ENCODE measurements at regions not wholly inside any gene's neighbourhood (a gene's known extent, or its start where the extent isn't known, plus 50 kb on each side); places are given as distances from the start of the nearest gene placed in this dataset.

GRCh38 chr5:105197531-105197930 lies 1634.9 kb upstream of the NUDT12 start:
- no peak for TF ChIP-seq RCOR1 (IDR thresholded peaks at IDR 0.05; ENCODE audit: low read length)
- no peak for TF ChIP-seq REST (IDR thresholded peaks at IDR 0.05; ENCODE audit: low read depth, low read length)
- no peak for TF ChIP-seq POLR2AphosphoS5 (IDR thresholded peaks at IDR 0.05; ENCODE audit: low read depth, low read length)
- TF ChIP-seq CTCF (IDR thresholded peaks at IDR 0.05) = no peak
- TF ChIP-seq EP300 (IDR thresholded peaks at IDR 0.05; ENCODE audit: borderline replicate concordance in 1 of 2, low read depth in 1 of 2, low read length in 1 of 2) = no peak
- no peak for TF ChIP-seq IRF3 (IDR thresholded peaks at IDR 0.05; ENCODE audit: low read depth, low read length)
- no peak for TF ChIP-seq NRF1 (IDR thresholded peaks at IDR 0.05; ENCODE audit: low read depth, low read length)
- no peak for TF ChIP-seq TEAD4 (IDR thresholded peaks at IDR 0.05; ENCODE audit: borderline replicate concordance, insufficient read depth)
- TF ChIP-seq SMC3 (IDR thresholded peaks at IDR 0.05; ENCODE audit: low read depth, low read length) = no peak
- TF ChIP-seq CHD2 (IDR thresholded peaks at IDR 0.05; ENCODE audit: low read length, partially characterized antibody) = no peak
- no peak for TF ChIP-seq JUND (IDR thresholded peaks at IDR 0.05)
